ENCODE measurements at regions not wholly inside any gene's neighbourhood (a gene's known extent, or its start where the extent isn't known, plus 50 kb on each side); places are given as distances from the start of the nearest gene placed in this dataset.
A peak's percentile ranks its signal among the peaks of the same experiment; 100 is the strongest.

DNA sequence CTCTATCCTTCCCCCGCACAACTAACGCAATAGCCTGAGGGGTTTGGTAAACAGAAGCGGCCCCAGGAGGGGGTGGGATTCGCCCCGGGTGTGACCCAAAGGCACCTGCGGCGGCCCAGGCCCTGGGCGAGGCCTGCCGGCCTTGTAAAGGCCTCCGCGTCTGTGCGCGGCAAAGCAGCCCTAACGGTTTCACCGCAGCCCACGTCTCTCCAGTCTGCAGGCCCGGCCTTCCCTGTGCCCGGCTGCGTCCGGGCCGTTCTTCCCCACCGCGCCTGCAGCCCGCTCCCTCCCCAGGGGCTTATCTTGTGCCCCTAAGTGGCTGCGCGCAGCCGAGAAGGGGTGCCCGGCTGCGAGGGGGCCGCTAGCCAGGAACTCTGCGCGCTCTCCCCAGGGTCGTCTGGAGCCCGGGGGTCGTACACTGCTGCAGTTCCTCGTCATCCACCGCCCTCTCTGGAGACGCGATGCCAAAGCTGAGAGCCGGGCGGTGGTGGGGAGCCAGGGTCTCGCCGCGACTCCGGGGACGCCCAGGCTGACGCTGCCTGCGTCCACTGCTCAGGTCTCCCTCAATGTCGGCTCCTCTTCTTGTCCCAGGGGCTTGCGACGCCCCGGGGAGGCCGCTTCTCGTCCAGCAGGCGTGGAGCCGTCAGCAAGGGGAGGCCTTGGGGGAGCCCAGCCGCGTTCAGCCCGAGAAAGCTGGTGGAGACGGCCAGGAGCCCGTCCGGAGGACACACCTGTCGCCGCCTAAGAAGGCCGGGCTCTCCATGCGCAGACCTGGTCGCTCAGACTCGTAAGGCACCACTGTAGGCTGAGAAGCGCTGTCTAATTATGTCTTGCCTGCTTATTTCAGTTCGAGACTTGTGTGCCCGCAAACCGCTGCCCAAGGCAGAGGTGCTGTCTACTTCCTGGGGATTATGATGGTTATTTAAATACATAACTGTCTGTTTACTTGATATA is 132.3 kb downstream of the SPAG6 start:
- Histone ChIP-seq H3K27me3 (ENCODE audit: control insufficient read depth, insufficient read depth, low read length) (peaks cover 35% of the 10 kb centered on the region), H2AFZ (ENCODE audit: low read length) (no peak overlapping the region), H3K79me2 (ENCODE audit: control insufficient read depth, insufficient read depth, low read length) (no peaks in the 10 kb centered on the region), H3K36me3 (ENCODE audit: control insufficient read depth, insufficient read depth, low read length) (no peaks in the 10 kb centered on the region), H3K4me2 (ENCODE audit: extremely low read depth, insufficient read depth, low read length) (no peak overlapping the region), H3K9ac (ENCODE audit: insufficient read depth, low read length) (no peak overlapping the region), H3K4me1 (ENCODE audit: control insufficient read depth, extremely low read depth, insufficient read depth, low read length) (no peaks in the 10 kb centered on the region), H3K27ac (ENCODE audit: insufficient read depth, low read length) (no peak overlapping the region), H3K9me3 (ENCODE audit: control insufficient read depth, insufficient read depth, low read depth, low read length) (no peaks in the 10 kb centered on the region), H3K4me3 (replicated peaks in 1 of 4; ENCODE audit: control extremely low read depth in 1 of 4, insufficient read depth in 1 of 4, low read depth in 3 of 4, low read length in 4 of 4) (no peak overlapping the region), H4K20me1 (ENCODE audit: control insufficient read depth, extremely low read depth, insufficient read depth, low read length) (no peaks in the 10 kb centered on the region)
- TF ChIP-seq EZH2 (IDR thresholded peaks at IDR 0.05; ENCODE audit: low read length, missing control alignments): no peak
- TF ChIP-seq, protein P1, sequence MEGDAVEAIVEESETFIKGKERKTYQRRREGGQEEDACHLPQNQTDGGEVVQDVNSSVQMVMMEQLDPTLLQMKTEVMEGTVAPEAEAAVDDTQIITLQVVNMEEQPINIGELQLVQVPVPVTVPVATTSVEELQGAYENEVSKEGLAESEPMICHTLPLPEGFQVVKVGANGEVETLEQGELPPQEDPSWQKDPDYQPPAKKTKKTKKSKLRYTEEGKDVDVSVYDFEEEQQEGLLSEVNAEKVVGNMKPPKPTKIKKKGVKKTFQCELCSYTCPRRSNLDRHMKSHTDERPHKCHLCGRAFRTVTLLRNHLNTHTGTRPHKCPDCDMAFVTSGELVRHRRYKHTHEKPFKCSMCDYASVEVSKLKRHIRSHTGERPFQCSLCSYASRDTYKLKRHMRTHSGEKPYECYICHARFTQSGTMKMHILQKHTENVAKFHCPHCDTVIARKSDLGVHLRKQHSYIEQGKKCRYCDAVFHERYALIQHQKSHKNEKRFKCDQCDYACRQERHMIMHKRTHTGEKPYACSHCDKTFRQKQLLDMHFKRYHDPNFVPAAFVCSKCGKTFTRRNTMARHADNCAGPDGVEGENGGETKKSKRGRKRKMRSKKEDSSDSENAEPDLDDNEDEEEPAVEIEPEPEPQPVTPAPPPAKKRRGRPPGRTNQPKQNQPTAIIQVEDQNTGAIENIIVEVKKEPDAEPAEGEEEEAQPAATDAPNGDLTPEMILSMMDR (conservative IDR thresholded peaks at IDR 0.05 in 1 of 2, IDR thresholded peaks at IDR 0.05 in 1 of 2; ENCODE audit: low read depth in 1 of 2, low read length in 2 of 2): no peak
- no peak for DNase-seq (ENCODE audit: low read depth in 2 of 2)

DNA sequence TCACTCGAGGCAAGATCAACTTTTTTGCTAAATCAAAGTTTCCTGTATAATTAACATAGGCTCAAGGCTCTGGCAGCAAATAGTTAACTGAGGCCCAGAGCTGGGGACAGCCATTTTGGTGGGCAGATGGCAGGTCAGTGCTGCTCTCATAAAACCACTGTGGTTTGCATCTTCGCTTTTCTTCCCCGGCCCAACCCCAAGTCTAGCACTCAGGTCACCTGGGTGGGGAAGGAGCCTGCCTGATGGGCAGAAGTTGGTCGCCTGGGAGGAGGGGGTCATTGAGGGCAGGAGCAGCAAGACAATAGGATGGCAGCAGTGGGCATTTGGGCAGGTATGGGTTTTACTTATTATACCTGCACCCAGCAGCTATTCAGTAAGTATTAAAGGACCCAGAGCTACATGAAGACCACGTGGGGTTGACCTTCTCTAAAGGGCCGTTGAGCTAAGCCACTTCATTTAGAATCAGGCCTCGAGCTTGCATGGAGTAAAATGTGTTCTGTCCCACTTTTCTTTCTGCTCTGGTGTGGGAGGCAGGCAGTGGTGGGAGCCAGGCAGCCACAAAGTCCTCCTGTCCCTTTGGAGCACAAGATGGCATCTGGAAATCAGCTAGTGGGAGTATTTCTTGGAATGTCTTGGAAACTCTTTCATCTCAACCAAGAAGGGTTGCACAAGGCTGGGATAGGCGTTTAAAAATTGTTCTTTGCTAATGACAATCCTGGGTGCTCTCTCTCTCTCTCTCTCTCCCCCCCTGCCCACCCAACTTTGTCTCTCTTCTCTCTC is 133.4 kb downstream of the SPAG6 start:
- Histone ChIP-seq H3K4me2 (ENCODE audit: extremely low read depth, insufficient read depth, low read length) (no peak overlapping the region), H3K4me3 (replicated peaks in 1 of 4; ENCODE audit: control extremely low read depth in 1 of 4, insufficient read depth in 1 of 4, low read depth in 3 of 4, low read length in 4 of 4) (no peak overlapping the region), H2AFZ (ENCODE audit: low read length) (no peak overlapping the region), H4K20me1 (ENCODE audit: control insufficient read depth, extremely low read depth, insufficient read depth, low read length) (no peaks in the 10 kb centered on the region), H3K9me3 (ENCODE audit: control insufficient read depth, insufficient read depth, low read depth, low read length) (no peaks in the 10 kb centered on the region), H3K27ac (ENCODE audit: insufficient read depth, low read length) (no peak overlapping the region), H3K27me3 (ENCODE audit: control insufficient read depth, insufficient read depth, low read length) (peaks cover 30% of the 10 kb centered on the region), H3K9ac (ENCODE audit: insufficient read depth, low read length) (no peak overlapping the region), H3K36me3 (ENCODE audit: control insufficient read depth, insufficient read depth, low read length) (no peaks in the 10 kb centered on the region), H3K79me2 (ENCODE audit: control insufficient read depth, insufficient read depth, low read length) (no peaks in the 10 kb centered on the region), H3K4me1 (ENCODE audit: control insufficient read depth, extremely low read depth, insufficient read depth, low read length) (no peaks in the 10 kb centered on the region)
- DNase-seq (ENCODE audit: low read depth in 2 of 2): no peak
- no peak for TF ChIP-seq EZH2 (IDR thresholded peaks at IDR 0.05; ENCODE audit: low read length, missing control alignments)
- TF ChIP-seq, protein P1 (conservative IDR thresholded peaks at IDR 0.05 in 1 of 2, IDR thresholded peaks at IDR 0.05 in 1 of 2; ENCODE audit: low read depth in 1 of 2, low read length in 2 of 2): no peak

DNA sequence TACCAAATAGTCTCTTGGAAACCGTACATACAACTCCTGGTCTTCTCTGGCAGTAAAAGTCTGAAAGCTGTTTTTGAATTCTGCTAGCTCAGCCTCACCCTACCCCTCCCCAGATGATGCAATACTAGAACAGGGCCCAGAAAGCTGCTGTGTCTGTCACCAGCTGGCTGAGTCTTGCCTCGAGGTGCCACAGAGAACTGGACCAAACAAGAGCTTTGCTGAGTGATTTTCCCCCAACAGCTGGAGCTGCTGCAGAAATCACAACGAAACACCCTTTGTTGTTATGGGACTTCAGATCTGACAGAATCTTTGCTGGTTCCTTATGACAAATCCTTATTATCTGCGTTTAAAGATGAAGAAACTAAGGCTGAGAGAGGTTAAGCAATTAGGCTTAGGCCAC is 134.1 kb downstream of the SPAG6 start:
- Histone ChIP-seq H4K20me1 (ENCODE audit: control insufficient read depth, extremely low read depth, insufficient read depth, low read length) (no peaks in the 10 kb centered on the region), H3K4me1 (ENCODE audit: control insufficient read depth, extremely low read depth, insufficient read depth, low read length) (no peaks in the 10 kb centered on the region), H3K9me3 (ENCODE audit: control insufficient read depth, insufficient read depth, low read depth, low read length) (no peaks in the 10 kb centered on the region), H2AFZ (ENCODE audit: low read length) (no peak overlapping the region), H3K27ac (ENCODE audit: insufficient read depth, low read length) (no peak overlapping the region), H3K36me3 (ENCODE audit: control insufficient read depth, insufficient read depth, low read length) (no peaks in the 10 kb centered on the region), H3K4me2 (ENCODE audit: extremely low read depth, insufficient read depth, low read length) (no peak overlapping the region), H3K9ac (ENCODE audit: insufficient read depth, low read length) (no peak overlapping the region), H3K79me2 (ENCODE audit: control insufficient read depth, insufficient read depth, low read length) (no peaks in the 10 kb centered on the region), H3K4me3 (replicated peaks in 1 of 4; ENCODE audit: control extremely low read depth in 1 of 4, insufficient read depth in 1 of 4, low read depth in 3 of 4, low read length in 4 of 4) (no peak overlapping the region), H3K27me3 (ENCODE audit: control insufficient read depth, insufficient read depth, low read length) (peaks cover 26% of the 10 kb centered on the region)
- no peak for TF ChIP-seq EZH2 (IDR thresholded peaks at IDR 0.05; ENCODE audit: low read length, missing control alignments)
- TF ChIP-seq, protein P1 (conservative IDR thresholded peaks at IDR 0.05 in 1 of 2, IDR thresholded peaks at IDR 0.05 in 1 of 2; ENCODE audit: low read depth in 1 of 2, low read length in 2 of 2): no peak
- DNase-seq (ENCODE audit: low read depth in 2 of 2): peak in 1 of 2 donors; percentile 44
